ENCODE measurements at regions not wholly inside any gene's neighbourhood (a gene's known extent, or its start where the extent isn't known, plus 50 kb on each side); places are given as distances from the start of the nearest gene placed in this dataset.
A peak's percentile ranks its signal among the peaks of the same experiment; 100 is the strongest.

- H3K14ac ChIP-seq (ENCODE audit: low read length in 2 of 2): no peak overlapping the region
- H3K18ac ChIP-seq (ENCODE audit: low read depth in 1 of 2, low read length in 2 of 2): no peak overlapping the region
- H3K4me2 ChIP-seq (ENCODE audit: low read length, poor library complexity, severe bottlenecking): no peak overlapping the region
- H2BK120ac ChIP-seq (ENCODE audit: low read depth, low read length): no peak overlapping the region
- H3K9ac ChIP-seq (ENCODE audit: low read length): no peak overlapping the region
- no peak overlapping the region for H2AK5ac ChIP-seq (ENCODE audit: low read length, severe bottlenecking)
- H2BK12ac ChIP-seq (ENCODE audit: low read length in 2 of 2): no peak overlapping the region
- no peak overlapping the region for H4K91ac ChIP-seq (ENCODE audit: low read length)
- H3K27ac ChIP-seq (ENCODE audit: low read length, poor library complexity, severe bottlenecking): peak overlapping the region; percentile 89
- no peak overlapping the region for H2BK15ac ChIP-seq (ENCODE audit: low read depth, poor library complexity, severe bottlenecking)
- no peak overlapping the region for H2AFZ ChIP-seq (ENCODE audit: low read depth, low read length)
- H3K4me3 ChIP-seq (ENCODE audit: insufficient read depth in 1 of 2, low read depth in 1 of 2, low read length in 2 of 2): no peak overlapping the region
- no peak overlapping the region for H2BK5ac ChIP-seq (ENCODE audit: low read depth, low read length, poor library complexity, severe bottlenecking)
- no peaks in the 10 kb centered on the region for H3K36me3 ChIP-seq (ENCODE audit: control insufficient read depth in 1 of 2, insufficient read depth in 2 of 2, low read depth in 1 of 2, low read length in 2 of 2)
- no peak overlapping the region for H3K4ac ChIP-seq (ENCODE audit: low read depth in 1 of 2, low read length in 2 of 2)
- H3K27me3 ChIP-seq (ENCODE audit: control insufficient read depth in 1 of 2, insufficient read depth in 1 of 2, low read length in 2 of 2): no peaks in the 10 kb centered on the region
- DNase-seq: peak; percentile 47
- no CpG with 5 or more reads among the region's 3 CpGs for WGBS
- H4K8ac ChIP-seq (ENCODE audit: low read length): no peak overlapping the region
- H3K9me3 ChIP-seq (ENCODE audit: control insufficient read depth, low read length): peaks cover 9% of the 10 kb centered on the region
- no peaks in the 10 kb centered on the region for H3K79me1 ChIP-seq (replicated peaks; ENCODE audit: low read length, poor library complexity, severe bottlenecking)
- H3K4me1 ChIP-seq (ENCODE audit: control insufficient read depth, insufficient read depth, low read depth, low read length): peaks cover 3% of the 10 kb centered on the region
- H3K23ac ChIP-seq (ENCODE audit: low read length in 2 of 2): no peak overlapping the region
These were observed 424.4 kb downstream of the PMP22 start for GRCh38 chr17:14840616-14841231.

DNA sequence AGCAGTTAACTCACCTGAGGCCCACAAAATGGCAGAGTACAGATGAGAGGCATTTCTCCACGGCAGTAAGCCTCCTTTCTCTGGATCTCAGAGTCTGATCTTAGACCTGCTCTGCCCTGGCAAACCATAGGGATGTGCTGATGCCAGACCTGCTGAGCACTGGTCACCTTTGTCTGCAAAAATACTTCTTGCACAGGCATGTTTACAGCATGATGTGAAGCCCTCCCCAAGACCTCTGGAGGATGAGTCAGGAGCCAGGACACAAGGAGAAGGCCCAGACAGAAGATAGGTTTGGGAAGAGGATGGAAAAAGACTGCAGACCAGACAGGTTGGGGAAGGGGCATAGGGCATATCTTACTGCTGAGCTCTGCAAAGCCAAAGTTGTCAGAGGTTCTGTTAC lies 426.6 kb downstream of the PMP22 start:
- Histone ChIP-seq H3K9ac (ENCODE audit: low read length) (no peak overlapping the region), H3K4ac (ENCODE audit: low read depth in 1 of 2, low read length in 2 of 2) (peak overlapping the region in 1 of 2 experiments; percentile 62), H3K4me3 (ENCODE audit: insufficient read depth in 1 of 2, low read depth in 1 of 2, low read length in 2 of 2) (no peak overlapping the region), H2AFZ (ENCODE audit: low read depth, low read length) (no peak overlapping the region), H3K4me2 (ENCODE audit: low read length, poor library complexity, severe bottlenecking) (no peak overlapping the region), H2AK5ac (ENCODE audit: low read length, severe bottlenecking) (peak overlapping the region; percentile 35), H3K9me3 (ENCODE audit: control insufficient read depth, low read length) (peaks cover 9% of the 10 kb centered on the region), H2BK5ac (ENCODE audit: low read depth, low read length, poor library complexity, severe bottlenecking) (no peak overlapping the region), H3K14ac (ENCODE audit: low read length in 2 of 2) (no peak overlapping the region), H3K23ac (ENCODE audit: low read length in 2 of 2) (no peak overlapping the region), H3K18ac (ENCODE audit: low read depth in 1 of 2, low read length in 2 of 2) (peak overlapping the region in 1 of 2 experiments; percentile 4), H3K4me1 (ENCODE audit: control insufficient read depth, insufficient read depth, low read depth, low read length) (peaks cover 3% of the 10 kb centered on the region), H2BK15ac (ENCODE audit: low read depth, poor library complexity, severe bottlenecking) (no peak overlapping the region), H2BK12ac (ENCODE audit: low read length in 2 of 2) (peak overlapping the region; percentile 89 to 90), H3K27me3 (ENCODE audit: control insufficient read depth in 1 of 2, insufficient read depth in 1 of 2, low read length in 2 of 2) (no peaks in the 10 kb centered on the region), H4K91ac (ENCODE audit: low read length) (no peak overlapping the region), H3K36me3 (ENCODE audit: control insufficient read depth in 1 of 2, insufficient read depth in 2 of 2, low read depth in 1 of 2, low read length in 2 of 2) (no peaks in the 10 kb centered on the region), H3K79me1 (replicated peaks; ENCODE audit: low read length, poor library complexity, severe bottlenecking) (no peaks in the 10 kb centered on the region), H3K27ac (ENCODE audit: low read length, poor library complexity, severe bottlenecking) (no peak overlapping the region), H4K8ac (ENCODE audit: low read length) (no peak overlapping the region), H2BK120ac (ENCODE audit: low read depth, low read length) (no peak overlapping the region)
- no peak for DNase-seq
- WGBS: 75% methylated on average over 1 of the region's 1 CpG

GRCh38 chr17:14833201-14833785 lies 431.8 kb downstream of the PMP22 start:
- Histone ChIP-seq H3K4me2 (ENCODE audit: low read length, poor library complexity, severe bottlenecking) (no peak overlapping the region), H4K8ac (ENCODE audit: low read length) (no peak overlapping the region), H3K18ac (ENCODE audit: low read depth in 1 of 2, low read length in 2 of 2) (peak overlapping the region in 1 of 2 experiments; percentile 37), H3K9ac (ENCODE audit: low read length) (no peak overlapping the region), H3K36me3 (ENCODE audit: control insufficient read depth in 1 of 2, insufficient read depth in 2 of 2, low read depth in 1 of 2, low read length in 2 of 2) (no peaks in the 10 kb centered on the region), H3K14ac (ENCODE audit: low read length in 2 of 2) (no peak overlapping the region), H3K79me1 (replicated peaks; ENCODE audit: low read length, poor library complexity, severe bottlenecking) (no peaks in the 10 kb centered on the region), H3K4me3 (ENCODE audit: insufficient read depth in 1 of 2, low read depth in 1 of 2, low read length in 2 of 2) (no peak overlapping the region), H3K23ac (ENCODE audit: low read length in 2 of 2) (no peak overlapping the region), H3K4ac (ENCODE audit: low read depth in 1 of 2, low read length in 2 of 2) (no peak overlapping the region), H3K4me1 (ENCODE audit: control insufficient read depth, insufficient read depth, low read depth, low read length) (no peaks in the 10 kb centered on the region), H2BK120ac (ENCODE audit: low read depth, low read length) (peak overlapping the region; percentile 52), H2BK5ac (ENCODE audit: low read depth, low read length, poor library complexity, severe bottlenecking) (no peak overlapping the region), H2AK5ac (ENCODE audit: low read length, severe bottlenecking) (no peak overlapping the region), H2BK12ac (ENCODE audit: low read length in 2 of 2) (no peak overlapping the region), H2BK15ac (ENCODE audit: low read depth, poor library complexity, severe bottlenecking) (no peak overlapping the region), H3K9me3 (ENCODE audit: control insufficient read depth, low read length) (peaks cover 9% of the 10 kb centered on the region), H2AFZ (ENCODE audit: low read depth, low read length) (no peak overlapping the region), H4K91ac (ENCODE audit: low read length) (no peak overlapping the region), H3K27ac (ENCODE audit: low read length, poor library complexity, severe bottlenecking) (no peak overlapping the region), H3K27me3 (ENCODE audit: control insufficient read depth in 1 of 2, insufficient read depth in 1 of 2, low read length in 2 of 2) (no peaks in the 10 kb centered on the region)
- DNase-seq: peak; percentile 80
- 12% methylated on average over 5 of the region's 6 CpGs for WGBS

GRCh38 chr17:14831491-14831890 lies 433.6 kb downstream of the PMP22 start:
- no peak overlapping the region for H3K4me2 ChIP-seq (ENCODE audit: low read length, poor library complexity, severe bottlenecking)
- H3K18ac ChIP-seq (ENCODE audit: low read depth in 1 of 2, low read length in 2 of 2): no peak overlapping the region
- no peak for DNase-seq
- peaks cover 0 to 4% of the 10 kb centered on the region in 2 experiments for H3K27me3 ChIP-seq (ENCODE audit: control insufficient read depth in 1 of 2, insufficient read depth in 1 of 2, low read length in 2 of 2)
- H2BK12ac ChIP-seq (ENCODE audit: low read length in 2 of 2): peak overlapping the region in 1 of 2 experiments; percentile 23
- no peak overlapping the region for H2BK15ac ChIP-seq (ENCODE audit: low read depth, poor library complexity, severe bottlenecking)
- no peak overlapping the region for H3K23ac ChIP-seq (ENCODE audit: low read length in 2 of 2)
- H2BK5ac ChIP-seq (ENCODE audit: low read depth, low read length, poor library complexity, severe bottlenecking): no peak overlapping the region
- H3K4me1 ChIP-seq (ENCODE audit: control insufficient read depth, insufficient read depth, low read depth, low read length): no peaks in the 10 kb centered on the region
- no peak overlapping the region for H4K91ac ChIP-seq (ENCODE audit: low read length)
- peaks cover 3% of the 10 kb centered on the region for H3K9me3 ChIP-seq (ENCODE audit: control insufficient read depth, low read length)
- H4K8ac ChIP-seq (ENCODE audit: low read length): no peak overlapping the region
- H3K79me1 ChIP-seq (replicated peaks; ENCODE audit: low read length, poor library complexity, severe bottlenecking): no peaks in the 10 kb centered on the region
- no peak overlapping the region for H3K14ac ChIP-seq (ENCODE audit: low read length in 2 of 2)
- no peak overlapping the region for H2AFZ ChIP-seq (ENCODE audit: low read depth, low read length)
- WGBS: 75% methylated on average over 2 of the region's 2 CpGs
- H2AK5ac ChIP-seq (ENCODE audit: low read length, severe bottlenecking): no peak overlapping the region
- H3K4me3 ChIP-seq (ENCODE audit: insufficient read depth in 1 of 2, low read depth in 1 of 2, low read length in 2 of 2): no peak overlapping the region
- H2BK120ac ChIP-seq (ENCODE audit: low read depth, low read length): no peak overlapping the region
- H3K9ac ChIP-seq (ENCODE audit: low read length): no peak overlapping the region
- no peaks in the 10 kb centered on the region for H3K36me3 ChIP-seq (ENCODE audit: control insufficient read depth in 1 of 2, insufficient read depth in 2 of 2, low read depth in 1 of 2, low read length in 2 of 2)
- no peak overlapping the region for H3K27ac ChIP-seq (ENCODE audit: low read length, poor library complexity, severe bottlenecking)
- H3K4ac ChIP-seq (ENCODE audit: low read depth in 1 of 2, low read length in 2 of 2): no peak overlapping the region
